Kidney epithelial cell (primary cell): ENCODE measurements at regions not wholly inside any gene's neighbourhood (a gene's known extent, or its start where the extent isn't known, plus 50 kb on each side); places are given as distances from the start of the nearest gene placed in this dataset.

Experiments used
- DNase-seq: peaks from one replicate; pipeline ENCODE4 v3.0.0-alpha.2; 2010; ENCODE audit warnings: low read depth
- H3K27me3 ChIP-seq: 2 replicates; pipeline ENCODE4 v1.6.0; 2011; ENCODE audit warnings: low read length; ENCODE audit not compliant: control insufficient read depth, insufficient read depth
- H3K36me3 ChIP-seq: 2 replicates; pipeline ENCODE4 v1.5.1; 2011; ENCODE audit warnings: low read length; ENCODE audit not compliant: control insufficient read depth, insufficient read depth
- H3K4me3 ChIP-seq: 2 replicates; pipeline ENCODE4 v1.5.1; 2011; ENCODE audit warnings: low read depth, mild to moderate bottlenecking, control low read depth, low read length
- CTCF ChIP-seq: IDR thresholded peaks from 2 replicates; pipeline ENCODE4 v1.5.1; 2011; ENCODE audit warnings: mild to moderate bottlenecking, moderate library complexity, low read length, control low read depth, inconsistent platforms; ENCODE audit not compliant: insufficient read depth, poor library complexity, severe bottlenecking

- H3K27me3 ChIP-seq: no peaks in the 10 kb centered on the region
- DNase-seq: no peak
- H3K4me3 ChIP-seq: no peak overlapping the region
- H3K36me3 ChIP-seq: no peaks in the 10 kb centered on the region
- no peak for TF ChIP-seq CTCF
These were observed 310.7 kb downstream of the ARPP21 start for GRCh38 chr3:35950021-35950420.

GRCh38 chr3:35954413-35954812, 315.1 kb downstream of the ARPP21 start:
- no peak for DNase-seq
- Histone ChIP-seq H3K4me3 (no peak overlapping the region), H3K27me3 (no peaks in the 10 kb centered on the region), H3K36me3 (no peaks in the 10 kb centered on the region)
- TF ChIP-seq CTCF: no peak

- Histone ChIP-seq H3K36me3 (no peaks in the 10 kb centered on the region), H3K27me3 (no peaks in the 10 kb centered on the region), H3K4me3 (no peak overlapping the region)
- peak; percentile 60 for TF ChIP-seq CTCF
- no peak for DNase-seq
These were observed 326.6 kb downstream of the ARPP21 start for GRCh38 chr3:35965908-35966307.

GRCh38 chr3:35966629-35967464, 327.5 kb downstream of the ARPP21 start:
- no peak for DNase-seq
- Histone ChIP-seq H3K27me3 (no peaks in the 10 kb centered on the region), H3K4me3 (no peak overlapping the region), H3K36me3 (no peaks in the 10 kb centered on the region)
- TF ChIP-seq CTCF: no peak

- H3K36me3 ChIP-seq: no peaks in the 10 kb centered on the region
- H3K27me3 ChIP-seq: no peaks in the 10 kb centered on the region
- H3K4me3 ChIP-seq: no peak overlapping the region
- no peak for DNase-seq
- no peak for TF ChIP-seq CTCF
These were observed 328.8 kb downstream of the ARPP21 start for GRCh38 chr3:35968043-35968622.

- Histone ChIP-seq H3K4me3 (no peak overlapping the region), H3K36me3 (no peaks in the 10 kb centered on the region), H3K27me3 (no peaks in the 10 kb centered on the region)
- no peak for TF ChIP-seq CTCF
- no peak for DNase-seq
These were observed 330.1 kb downstream of the ARPP21 start for GRCh38 chr3:35969406-35969805.
